AG09309 (cell line): ENCODE measurements at regions not wholly inside any gene's neighbourhood (a gene's known extent, or its start where the extent isn't known, plus 50 kb on each side); places are given as distances from the start of the nearest gene placed in this dataset.
"Not testable (repeated sequence)": the region's sequence is repeated elsewhere in the genome, so short reads cannot be mapped to it uniquely, and the experiment has no call there.

ENCODE experiments used
- DNase-seq: peaks from one replicate; pipeline ENCODE4 v3.0.0-alpha.2; 2010; ENCODE audit warnings: low read depth
- H3K4me3 ChIP-seq: 2 replicates; pipeline ENCODE4 v1.5.1; 2011; ENCODE audit warnings: mild to moderate bottlenecking, low read depth, low read length, moderate library complexity; ENCODE audit not compliant: control insufficient read depth
- TF ChIP-seq, protein P1 (sequence below): IDR thresholded peaks from 2 replicates; pipeline ENCODE4 v1.5.1; 2011; ENCODE audit warnings: mild to moderate bottlenecking, low read depth, low read length, inconsistent platforms; ENCODE audit not compliant: insufficient read depth, control insufficient read depth; ENCODE audit errors: missing control alignments

DNA sequence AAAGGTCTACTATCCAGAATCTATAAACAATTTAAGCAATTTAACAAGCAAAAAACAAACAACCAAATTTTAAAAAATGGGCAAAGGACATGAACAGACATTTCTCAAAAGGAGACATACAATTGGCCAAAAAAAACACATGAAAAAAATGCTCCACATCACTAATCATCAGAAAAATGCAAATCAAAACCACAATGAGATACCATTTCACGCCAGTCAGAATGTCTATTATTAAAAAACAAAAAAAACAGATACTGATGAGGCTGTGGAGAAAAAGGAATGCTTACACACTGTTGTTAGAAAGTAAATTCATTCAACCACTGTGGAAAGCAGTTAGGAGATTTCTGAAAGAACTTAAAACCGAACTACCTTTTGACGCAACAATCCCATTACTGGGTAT, 66.4 kb upstream of the SESTD1 start:
- TF ChIP-seq, protein P1, sequence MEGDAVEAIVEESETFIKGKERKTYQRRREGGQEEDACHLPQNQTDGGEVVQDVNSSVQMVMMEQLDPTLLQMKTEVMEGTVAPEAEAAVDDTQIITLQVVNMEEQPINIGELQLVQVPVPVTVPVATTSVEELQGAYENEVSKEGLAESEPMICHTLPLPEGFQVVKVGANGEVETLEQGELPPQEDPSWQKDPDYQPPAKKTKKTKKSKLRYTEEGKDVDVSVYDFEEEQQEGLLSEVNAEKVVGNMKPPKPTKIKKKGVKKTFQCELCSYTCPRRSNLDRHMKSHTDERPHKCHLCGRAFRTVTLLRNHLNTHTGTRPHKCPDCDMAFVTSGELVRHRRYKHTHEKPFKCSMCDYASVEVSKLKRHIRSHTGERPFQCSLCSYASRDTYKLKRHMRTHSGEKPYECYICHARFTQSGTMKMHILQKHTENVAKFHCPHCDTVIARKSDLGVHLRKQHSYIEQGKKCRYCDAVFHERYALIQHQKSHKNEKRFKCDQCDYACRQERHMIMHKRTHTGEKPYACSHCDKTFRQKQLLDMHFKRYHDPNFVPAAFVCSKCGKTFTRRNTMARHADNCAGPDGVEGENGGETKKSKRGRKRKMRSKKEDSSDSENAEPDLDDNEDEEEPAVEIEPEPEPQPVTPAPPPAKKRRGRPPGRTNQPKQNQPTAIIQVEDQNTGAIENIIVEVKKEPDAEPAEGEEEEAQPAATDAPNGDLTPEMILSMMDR: no peak
- no peak for DNase-seq
- H3K4me3 ChIP-seq: no peak overlapping the region

DNA sequence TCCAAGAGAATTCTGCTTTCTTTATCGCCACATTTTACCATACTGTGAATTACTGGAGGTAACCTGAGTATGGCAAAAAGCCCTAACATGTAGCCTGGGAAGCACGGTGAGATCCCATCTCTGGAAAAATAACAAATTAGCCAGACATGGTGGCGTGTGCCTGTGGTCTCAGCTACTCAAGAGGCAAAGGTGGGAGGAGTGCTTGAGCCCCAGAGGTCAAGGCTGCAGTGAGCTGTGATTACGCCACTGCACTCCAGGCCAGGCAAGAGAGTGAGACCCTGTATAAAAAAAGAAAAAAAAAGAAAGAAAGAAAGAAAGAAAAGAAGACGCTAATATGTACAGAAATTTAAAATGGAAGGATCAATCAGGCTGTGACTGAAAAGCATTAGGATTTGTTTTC, 57.7 kb upstream of the SESTD1 start:
- TF ChIP-seq, protein P1: no peak
- DNase-seq: no peak
- no peak overlapping the region for H3K4me3 ChIP-seq

DNA sequence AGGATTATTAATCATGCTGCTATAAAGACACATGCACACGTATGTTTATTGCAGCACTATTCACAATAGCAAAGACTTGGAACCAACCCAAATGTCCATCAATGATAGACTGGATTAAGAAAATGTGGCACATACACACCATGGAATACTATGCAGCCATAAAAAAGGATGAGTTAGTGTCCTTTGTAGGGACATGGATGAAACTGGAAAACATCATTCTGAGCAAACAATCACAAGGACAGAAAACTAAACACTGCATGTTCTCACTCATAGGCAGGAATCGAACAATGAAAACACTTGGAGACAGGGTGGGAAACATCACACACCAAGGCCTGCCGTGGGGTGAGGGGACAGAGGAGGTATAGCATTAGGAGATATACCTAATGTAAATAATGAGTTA, 56.4 kb upstream of the SESTD1 start:
- DNase-seq, H3K4me3 ChIP-seq: not testable (repeated sequence)

DNA sequence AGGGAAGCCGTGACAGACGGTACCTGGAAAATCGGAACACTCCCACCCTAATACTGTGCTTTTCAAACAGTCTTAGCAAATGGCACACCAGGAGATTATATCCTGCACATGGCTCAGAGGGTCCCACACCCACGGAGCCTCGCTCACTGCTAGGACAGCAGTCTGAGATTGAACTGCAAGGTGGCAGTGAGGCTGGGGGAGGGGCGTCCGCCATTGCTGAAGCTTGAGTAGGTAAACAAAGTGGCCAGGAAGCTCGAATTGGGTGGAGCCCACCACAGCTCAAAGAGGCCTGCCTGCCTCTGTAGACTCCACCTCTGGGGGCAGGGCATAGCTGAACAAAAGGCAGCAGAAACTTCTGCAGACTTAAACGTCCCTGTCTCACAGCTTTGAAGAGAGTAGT, 50.1 kb upstream of the SESTD1 start:
- not testable (repeated sequence) for DNase-seq, H3K4me3 ChIP-seq
